GM12891 (cell line): ENCODE measurements at regions not wholly inside any gene's neighbourhood (a gene's known extent, or its start where the extent isn't known, plus 50 kb on each side); places are given as distances from the start of the nearest gene placed in this dataset.

Experiments
- POLR2A ChIP-seq: IDR thresholded peaks from 2 replicates; pipeline ENCODE4 v1.6.1; 2011; ENCODE audit warnings: low read depth, low read length, control low read depth
- POLR2AphosphoS5 ChIP-seq: IDR thresholded peaks from 2 replicates; pipeline ENCODE4 v1.6.1; 2011; ENCODE audit warnings: low read depth, low read length, control low read depth
- SPI1 ChIP-seq: IDR thresholded peaks from 2 replicates; pipeline ENCODE4 v1.6.1; 2011; ENCODE audit warnings: low read depth, low read length, control low read depth

GRCh38 chr6:21666201-21666691 lies 72.7 kb downstream of the SOX4 start:
- no peak for TF ChIP-seq POLR2AphosphoS5
- TF ChIP-seq SPI1 = no peak
- no peak for TF ChIP-seq POLR2A
